SH-SY5Y (cell line): ENCODE measurements at regions not wholly inside any gene's neighbourhood (a gene's known extent, or its start where the extent isn't known, plus 50 kb on each side); places are given as distances from the start of the nearest gene placed in this dataset.

Source experiments
- GATA2 ChIP-seq: IDR thresholded peaks from 2 replicates; pipeline ENCODE4 v1.6.1; 2011; ENCODE audit warnings: mild to moderate bottlenecking, low read depth, low read length
- GATA3 ChIP-seq: IDR thresholded peaks from 2 replicates; pipeline ENCODE4 v1.6.1; 2011; ENCODE audit warnings: low read depth, mild to moderate bottlenecking, low read length, moderate library complexity

DNA sequence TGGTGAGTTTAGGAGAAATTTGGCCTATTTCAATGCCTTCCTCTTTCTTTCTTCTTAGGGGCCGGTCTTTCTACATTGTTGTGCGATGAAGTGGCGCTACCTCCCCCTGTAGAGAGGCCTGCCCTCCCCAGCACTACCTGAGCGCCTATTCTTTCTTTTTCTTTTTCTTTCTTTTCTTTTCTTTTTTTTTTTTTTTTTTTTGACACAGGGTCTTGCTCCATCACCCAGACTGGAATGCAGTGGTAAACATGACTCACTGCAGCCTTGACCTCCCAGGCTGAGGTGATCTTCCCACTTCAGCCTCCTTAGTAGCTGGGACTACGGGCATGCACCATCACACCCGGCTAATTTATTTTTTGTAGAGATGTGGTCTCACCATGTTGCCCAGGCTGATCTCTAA is 136.1 kb upstream of the MAX start:
- TF ChIP-seq GATA2, result no peak
- no peak for TF ChIP-seq GATA3
